NCI-H146 (cell line): ENCODE measurements at regions not wholly inside any gene's neighbourhood (a gene's known extent, or its start where the extent isn't known, plus 50 kb on each side); places are given as distances from the start of the nearest gene placed in this dataset.
"Not testable (repeated sequence)": the region's sequence is repeated elsewhere in the genome, so short reads cannot be mapped to it uniquely, and the experiment has no call there.

Experiments
- DNase-seq: peaks from one replicate; lab custom pipeline; 2025; lab: John Stamatoyannopoulos, UW

DNA sequence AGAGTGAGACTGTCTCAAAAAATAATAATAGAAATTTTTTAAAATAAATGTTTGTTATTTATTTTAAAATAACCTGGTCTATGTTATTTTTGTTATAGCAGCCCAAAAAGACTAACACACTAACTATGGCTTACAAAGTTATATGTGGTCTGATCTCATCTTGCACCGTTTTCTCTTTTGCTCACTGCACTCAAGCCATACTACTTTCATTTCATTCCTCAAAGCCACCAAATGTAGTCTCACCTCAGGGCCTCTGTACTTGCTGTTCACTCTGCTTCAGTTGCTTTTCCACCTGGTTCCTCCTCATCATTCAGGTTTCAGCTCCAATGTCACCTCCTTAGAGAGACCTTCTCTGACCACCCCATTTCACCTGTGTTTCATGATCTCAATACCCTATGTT is 55.2 kb upstream of the MDM1 start:
- no peak for DNase-seq

DNA sequence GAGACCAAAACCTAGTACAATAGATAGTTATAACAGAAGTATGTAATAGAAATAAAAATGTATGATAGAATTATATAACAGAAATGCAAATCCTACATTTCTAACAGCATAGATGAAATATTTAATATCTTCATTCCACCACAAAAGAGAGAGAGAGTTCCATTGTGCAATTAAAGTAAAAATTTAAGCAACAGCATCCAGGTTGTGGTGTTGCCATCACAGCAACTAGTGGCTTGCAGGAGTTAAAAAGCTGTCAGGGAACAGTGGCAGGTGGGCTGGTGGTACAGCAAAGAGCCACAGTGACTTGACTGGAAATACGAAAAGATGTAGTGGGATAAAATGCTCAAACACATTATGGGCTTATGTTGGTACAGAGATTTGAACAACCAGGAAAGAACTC is 57.1 kb upstream of the MDM1 start:
- DNase-seq: no peak

DNA sequence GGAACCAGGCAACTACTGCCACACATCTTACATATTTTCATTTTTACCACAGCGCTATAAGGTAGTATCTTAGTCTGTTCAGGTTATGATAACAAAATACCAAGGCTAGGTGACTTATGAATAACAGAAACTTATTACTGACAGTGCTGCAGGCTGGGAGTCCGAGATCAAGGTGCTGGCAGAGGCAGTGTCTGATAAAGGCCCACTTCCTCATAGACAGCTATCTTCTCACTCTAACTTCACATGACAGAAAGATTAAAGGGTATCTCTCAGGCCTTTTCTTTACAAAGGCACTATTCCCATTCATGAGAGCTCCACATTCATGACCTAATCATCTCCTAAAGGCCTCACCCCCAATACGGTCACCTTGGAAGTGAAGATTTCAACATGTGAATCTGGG is 59.8 kb upstream of the MDM1 start:
- no peak for DNase-seq

DNA sequence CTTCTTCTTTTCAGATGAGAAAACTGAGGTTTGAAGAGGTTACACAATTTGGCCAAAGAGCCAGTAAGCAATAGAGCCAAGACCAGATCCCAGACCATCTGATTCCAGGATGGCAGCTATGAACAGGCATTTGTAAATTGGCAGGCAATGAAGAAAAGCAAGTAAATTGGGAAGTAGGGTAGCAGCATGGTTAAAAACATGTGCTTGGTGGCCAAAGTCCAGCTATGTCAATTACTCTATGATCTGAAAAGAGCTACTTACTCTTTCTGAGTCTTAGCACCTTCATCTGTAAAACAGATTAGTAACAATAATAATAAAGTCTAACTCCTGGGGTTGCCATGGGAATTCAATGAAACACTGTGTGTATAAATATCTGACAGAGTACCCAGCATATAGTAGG is 60.2 kb upstream of the MDM1 start:
- DNase-seq: no peak

DNA sequence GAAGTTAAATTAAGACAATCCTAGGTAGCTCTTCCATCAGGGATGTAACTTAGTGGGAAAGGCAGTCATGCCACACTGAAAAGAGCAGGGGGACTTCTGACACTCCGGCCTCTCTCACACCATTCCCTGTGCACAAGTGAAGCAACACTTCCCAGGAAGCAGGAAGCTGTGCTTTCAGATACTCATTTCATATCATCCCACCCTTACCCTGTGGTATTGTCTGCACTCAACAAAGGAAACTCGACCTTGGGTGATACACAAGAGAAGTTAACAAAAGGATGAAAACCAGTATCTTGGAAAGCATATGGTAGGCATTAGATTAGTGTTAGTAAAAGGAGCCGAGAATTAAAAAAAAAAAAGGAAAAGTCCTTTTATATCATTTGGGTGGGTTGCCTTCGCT is 61.3 kb upstream of the MDM1 start:
- peak; percentile 44 for DNase-seq

DNA sequence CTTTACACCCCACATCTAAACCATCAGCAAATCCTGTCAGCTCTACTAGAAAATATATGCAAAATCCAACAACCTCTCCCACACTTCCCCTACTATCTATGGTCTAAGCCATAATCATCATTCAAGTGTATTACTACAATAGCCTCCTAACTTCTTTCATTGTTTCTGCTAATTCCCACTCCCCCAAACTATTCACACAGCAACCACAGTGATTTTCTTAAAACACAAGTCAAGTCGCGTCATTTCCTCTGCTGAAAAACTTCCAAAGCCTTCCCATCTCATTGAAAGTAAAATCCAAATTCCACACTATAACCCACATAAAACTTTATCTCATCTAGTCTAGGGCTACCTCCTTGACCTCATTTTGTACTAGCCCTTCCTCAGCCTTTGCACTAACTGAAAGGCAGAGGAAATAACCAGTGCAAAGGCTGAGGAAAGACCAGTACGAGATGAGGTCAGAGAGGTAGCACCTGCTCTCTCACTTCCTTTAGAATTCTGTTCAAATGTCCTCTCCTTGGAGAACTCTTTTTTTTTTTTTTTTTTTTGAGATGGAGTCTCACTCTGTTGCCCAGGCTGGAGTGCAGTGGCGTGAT is 65.5 kb upstream of the MDM1 start:
- no peak for DNase-seq

DNA sequence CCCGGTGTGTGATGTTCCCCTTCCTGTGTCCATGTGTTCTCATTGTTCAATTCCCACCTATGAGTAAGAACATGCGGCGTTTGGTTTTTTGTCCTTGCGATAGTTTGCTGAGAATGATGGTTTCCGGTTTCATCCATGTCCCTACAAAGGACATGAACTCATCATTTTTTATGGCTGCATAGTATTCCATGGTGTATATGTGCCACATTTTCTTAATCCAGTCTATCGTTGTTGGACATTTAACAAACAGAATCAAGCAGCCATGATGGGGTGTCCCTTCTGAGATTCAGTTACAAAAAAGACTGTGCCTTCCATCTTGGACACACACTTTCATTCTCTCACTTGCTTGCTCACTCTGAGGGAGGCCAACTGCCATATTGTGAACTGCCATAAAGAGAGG is 66.5 kb upstream of the MDM1 start:
- not testable (repeated sequence) for DNase-seq

DNA sequence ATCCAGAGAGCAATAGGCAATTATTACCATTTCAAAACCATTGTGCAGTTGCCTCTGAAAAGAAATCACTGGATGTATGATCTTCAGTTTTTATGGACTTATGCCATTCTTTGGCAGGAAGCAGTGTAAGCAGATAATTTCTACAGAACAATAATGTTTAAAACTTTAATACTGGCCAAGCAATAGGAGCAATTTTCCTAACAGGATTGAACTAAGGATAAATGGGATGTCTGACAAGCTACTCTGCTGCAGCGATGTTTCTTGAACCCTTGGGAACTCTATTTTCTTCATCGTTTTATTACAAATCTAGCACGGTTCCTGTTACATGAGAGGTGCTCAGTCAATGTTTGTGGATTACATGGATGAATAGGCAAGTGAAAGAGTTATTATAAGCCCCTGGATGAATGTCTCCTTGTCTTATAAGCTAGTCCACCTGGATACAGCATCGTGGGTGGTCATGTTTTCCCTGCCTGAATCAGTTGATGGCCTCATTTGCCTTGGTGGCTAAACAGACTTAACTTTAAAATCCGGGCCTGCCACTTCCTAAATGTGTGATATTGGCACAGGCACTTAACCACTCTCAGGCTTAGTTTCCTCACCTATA is 68.2 kb upstream of the MDM1 start:
- DNase-seq: peak; percentile 90

DNA sequence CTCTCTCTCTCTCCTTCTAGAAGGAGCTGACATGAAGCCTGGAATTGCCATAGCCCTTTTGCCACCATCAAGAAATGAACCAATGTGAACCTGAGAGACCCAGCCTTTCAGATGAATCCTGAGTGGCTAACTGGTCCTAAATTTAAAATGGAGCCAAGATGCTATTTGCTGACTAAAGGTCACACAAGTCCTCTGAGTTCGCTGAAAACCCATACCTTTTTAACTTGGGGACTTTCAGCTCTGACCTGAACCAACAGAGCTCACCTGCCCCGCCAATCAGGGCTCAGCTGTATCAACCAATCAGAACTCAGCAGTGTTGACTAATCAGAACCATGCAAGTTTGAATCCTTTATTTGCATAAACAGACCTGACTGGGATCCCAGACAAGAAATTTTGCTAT is 70.3 kb upstream of the MDM1 start:
- no peak for DNase-seq

DNA sequence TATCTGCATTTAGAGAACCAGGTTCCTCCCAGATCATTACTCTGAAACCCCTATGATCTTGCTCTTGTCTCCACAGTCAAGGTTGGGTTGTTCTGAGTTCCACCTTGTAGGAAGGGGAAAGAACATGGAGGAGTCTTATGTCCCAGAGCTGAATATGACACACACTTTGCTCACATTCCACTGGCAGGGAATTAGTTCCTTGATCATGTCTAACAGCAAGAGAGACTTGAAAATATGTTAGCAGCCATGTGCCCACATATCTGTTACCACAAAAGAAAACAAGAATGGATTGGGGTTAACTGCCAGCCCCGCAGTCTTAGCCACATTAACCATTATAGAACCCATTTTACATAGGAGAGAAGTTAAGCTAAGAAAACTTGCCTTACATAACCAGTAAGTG is 71.1 kb upstream of the MDM1 start:
- no peak for DNase-seq

DNA sequence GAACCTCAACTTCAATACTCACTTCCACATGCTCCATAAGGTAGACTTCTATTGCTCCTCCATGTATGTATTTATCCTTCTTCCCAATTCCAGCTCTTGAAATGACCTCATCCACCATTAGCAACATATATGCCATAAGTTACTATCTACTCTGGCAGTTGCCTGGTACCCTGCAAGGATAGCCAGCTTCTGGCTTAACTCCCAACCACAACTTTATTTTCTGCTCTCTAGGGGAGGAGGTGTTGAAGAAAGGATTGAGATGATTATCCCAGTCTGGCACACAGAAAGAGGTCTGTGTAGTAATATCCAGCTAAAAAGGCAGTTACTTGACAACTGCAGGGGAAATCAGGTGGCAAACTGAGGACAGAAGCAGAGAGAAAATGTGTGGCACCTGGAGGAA is 71.5 kb upstream of the MDM1 start:
- DNase-seq: no peak

DNA sequence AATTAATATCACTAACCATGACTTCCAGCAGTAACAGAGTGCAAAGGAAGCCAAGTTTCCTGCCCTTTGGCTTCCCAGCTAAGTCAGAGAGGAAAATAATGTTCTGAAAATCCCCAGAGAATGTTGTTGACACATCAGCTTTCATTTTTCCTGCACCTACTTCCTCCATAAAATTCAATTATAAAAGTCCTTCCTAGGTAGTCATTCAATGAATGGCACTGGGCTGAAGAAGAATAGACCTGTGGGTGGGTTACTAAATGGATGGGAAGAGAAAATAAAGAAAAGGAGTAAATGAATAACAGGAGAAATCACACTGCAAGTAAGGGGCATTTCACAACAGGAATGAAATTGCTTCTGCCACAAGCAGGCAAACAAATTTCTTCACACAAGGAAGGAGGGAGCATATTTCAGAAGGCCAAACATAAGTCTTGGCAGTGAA is 73.2 kb upstream of the MDM1 start:
- no peak for DNase-seq

DNA sequence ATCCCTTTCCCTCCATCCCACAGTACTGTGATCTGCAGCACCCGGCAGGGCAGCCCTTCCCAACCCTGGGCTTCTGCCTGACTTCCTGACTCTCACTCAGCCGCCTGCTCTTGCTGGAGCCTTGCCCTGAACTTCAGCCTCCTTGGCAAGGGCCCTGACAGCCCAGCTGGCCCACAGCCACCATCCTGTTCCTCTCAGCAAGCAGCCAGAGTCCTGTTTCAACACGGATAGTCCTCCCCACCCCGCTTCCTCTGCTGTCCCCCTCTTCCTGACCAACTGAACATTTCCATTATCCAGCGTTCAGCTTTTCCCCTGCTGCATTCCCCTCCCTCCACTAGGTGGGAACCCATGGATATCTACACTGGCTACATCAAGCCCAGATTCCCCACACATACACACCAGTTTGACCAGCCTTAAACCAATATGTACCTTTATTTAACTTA is 74.0 kb upstream of the MDM1 start:
- peak; percentile 40 for DNase-seq

DNA sequence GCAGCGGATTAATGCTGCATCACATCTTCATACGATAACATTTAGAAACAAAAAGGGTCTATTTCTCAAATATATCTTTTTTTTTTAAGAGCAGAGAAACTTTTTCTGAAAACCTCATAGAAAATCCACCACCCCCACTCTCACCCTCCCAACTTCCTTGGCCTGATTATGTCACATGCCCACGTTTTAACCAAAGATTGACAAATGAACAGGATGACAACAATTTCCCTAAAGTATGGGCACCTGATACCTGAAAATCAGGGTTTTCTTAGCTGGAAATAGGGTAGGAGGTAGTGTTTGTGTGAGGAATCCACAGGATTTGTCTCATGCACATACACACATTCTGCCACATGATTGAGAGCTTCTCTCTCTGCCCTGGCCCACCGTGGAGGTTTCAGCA is 74.7 kb upstream of the MDM1 start:
- DNase-seq: no peak

DNA sequence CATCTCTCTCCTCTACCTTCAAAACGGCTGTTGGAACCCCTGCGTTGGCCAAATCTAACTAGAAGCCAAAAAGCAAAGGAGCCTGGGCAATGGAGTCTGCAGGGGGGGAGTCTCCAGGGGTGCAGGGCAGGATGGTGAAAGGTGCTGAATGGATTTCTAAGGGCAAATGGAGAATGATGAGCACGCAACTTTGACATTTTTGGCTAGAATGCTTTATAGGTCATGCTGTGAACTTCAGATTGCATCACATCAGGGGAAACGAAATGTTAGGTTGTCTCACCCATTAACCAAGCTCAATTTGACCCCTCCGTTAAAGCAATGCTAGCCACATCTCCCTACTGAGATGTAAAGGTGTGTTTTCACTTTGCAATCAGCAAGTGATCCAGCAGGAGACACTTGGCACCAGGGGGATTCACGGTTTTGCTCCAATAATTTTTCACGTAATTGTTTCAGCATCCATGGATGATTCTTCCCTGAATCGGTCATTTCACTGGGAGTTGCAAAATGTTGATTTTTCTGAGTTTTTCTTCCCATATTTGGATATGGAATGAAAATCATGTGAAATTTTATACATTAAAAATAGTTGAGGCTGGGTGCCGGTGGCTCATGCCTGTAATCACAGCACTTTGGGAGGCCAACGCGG is 78.0 kb upstream of the MDM1 start:
- DNase-seq: no peak

DNA sequence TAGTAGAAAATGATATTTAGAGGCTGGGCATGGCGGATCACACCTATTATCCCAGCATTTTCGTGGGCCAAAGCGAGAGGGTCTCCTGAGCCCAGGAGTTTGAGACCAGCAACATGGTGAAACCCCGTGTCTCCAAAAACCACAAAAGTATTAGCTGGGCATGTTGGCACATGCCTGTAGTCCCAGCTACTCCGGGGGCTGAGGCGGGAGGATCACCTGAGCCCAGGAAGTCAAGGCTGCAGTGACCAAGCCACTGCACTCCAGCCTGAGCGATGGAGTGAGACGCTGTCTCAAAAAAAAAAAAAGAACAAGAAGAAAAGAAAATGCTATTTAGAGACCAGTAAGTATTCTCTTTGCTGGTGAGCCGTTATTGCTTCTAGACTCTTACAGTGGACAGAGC is 79.2 kb upstream of the MDM1 start:
- DNase-seq: no peak

DNA sequence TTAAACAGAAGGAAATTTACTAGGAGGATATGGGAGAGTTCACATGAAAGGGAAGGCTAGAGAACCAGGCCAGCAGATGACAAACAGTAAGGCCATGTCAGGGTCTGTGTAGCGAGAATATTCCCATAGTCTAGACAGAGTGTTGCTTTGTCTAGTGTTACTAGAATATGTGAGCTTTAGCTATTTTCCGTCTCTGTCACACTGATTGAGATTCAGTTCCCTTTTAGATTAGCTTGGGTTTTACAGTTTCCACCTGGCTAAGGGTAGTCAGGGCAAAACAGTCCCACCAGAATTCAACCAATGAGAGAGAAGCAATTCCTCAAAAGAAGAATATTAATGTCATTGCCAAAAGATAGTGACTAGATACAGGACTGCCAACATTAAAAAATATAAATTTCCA is 82.8 kb upstream of the MDM1 start:
- no peak for DNase-seq

DNA sequence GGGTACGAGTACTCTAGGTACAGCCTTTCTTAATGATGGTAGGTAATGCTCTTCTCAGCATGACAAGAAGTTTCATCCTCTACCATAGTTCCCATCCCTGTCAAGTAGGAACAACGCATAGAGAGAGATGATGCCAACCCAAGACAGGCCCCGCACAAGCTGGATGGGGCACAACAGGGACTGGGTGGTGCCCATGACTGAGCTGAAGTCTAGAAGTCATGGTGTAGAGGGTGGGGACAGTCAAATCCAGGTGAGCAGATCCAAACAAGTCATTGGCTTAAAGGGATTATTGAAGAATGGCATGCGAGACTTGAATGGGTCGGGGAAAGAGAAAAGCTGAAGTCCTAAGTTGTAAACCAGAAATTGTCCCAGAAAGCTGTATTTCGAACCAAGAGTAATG is 84.2 kb upstream of the MDM1 start:
- DNase-seq: no peak

DNA sequence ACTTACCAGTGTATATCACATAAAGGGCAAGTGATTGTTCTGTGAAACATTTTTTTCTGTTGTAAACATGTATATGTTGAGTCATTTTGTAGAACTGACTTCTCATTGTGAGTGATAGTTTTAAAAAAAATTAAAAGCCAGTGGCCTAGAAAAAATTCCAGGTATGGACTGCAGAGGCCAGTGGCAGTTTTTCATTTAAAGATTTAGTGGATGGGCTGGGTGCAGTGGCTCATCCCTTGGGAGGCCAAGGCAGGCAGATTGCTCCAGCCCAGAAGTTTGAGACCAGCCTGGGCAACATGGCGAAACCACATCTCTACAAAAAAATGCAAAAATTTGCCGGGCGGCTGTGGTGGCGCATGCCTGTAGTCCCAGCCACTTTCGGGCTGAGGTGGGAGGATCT is 84.7 kb upstream of the MDM1 start:
- DNase-seq: no peak

DNA sequence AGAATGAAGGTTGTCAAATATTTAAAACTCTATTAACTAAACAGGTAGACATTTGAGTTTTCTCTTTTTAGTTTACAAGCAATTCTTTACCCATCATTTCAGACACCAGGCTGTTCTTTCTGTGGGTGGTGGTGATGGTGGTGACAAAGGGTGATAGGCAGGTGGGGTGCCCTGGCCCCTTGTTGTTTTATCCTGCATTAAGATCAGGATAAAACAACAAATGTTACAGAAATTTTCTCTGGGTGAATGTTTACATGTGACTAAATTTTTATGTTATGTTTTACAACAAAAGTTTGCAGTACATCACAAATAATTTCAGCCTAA is 85.9 kb upstream of the MDM1 start:
- DNase-seq: no peak

DNA sequence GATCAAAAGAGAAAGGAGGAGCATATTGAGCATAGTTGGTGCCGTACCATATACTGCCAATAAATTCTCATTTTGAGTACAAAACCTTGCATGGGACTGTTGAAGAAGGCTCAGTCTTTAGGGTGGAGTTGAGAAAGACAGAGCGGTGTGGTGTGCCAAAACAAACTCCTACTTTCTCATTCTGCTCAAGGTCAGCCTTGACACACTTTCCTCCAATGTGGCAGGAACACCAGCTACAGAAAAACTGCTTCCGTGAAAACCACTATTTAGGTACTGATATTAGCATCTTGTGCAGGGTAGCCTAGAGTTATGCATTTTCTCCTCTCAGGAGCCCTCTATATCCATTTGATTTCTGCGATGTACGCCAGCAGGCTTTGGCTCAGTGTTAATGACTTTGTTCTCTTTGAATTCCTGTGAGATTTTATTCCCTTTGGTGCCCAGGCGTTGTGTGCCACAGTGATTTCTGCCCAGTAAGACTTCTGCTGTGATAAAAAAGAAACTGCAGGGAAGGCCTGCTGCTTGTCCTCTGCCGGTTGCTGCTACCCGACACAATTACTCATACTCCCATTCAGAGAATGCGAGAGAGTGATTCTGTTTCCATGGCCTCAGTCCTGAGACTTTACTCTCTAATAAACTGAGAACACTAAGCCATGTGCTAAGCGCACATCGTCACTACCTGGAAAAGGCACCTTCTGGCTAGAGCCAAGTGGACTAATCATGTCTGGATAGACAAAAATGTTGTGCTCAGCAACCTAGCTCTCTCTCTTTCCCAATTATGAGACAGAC is 88.3 kb upstream of the MDM1 start:
- no peak for DNase-seq

DNA sequence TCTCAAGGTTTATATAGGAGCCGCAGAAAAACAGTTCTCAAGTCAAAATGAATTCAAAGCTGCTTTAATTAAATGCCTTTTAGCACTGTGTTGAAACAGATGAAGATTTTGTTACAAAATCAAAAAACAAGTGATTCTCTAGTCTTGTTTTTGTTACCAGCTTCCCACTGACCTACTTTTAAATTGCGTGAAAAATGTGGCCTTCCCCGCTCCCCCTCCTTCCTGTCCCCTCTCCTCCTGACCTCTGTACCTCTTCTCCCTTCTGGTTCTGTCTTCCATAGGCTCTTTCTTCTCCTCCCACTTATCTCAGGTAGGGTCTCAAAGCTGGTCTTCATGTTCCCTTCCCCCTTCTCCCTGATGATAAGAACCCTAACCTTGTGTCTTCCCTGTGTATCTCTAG is 90.0 kb upstream of the MDM1 start:
- DNase-seq: no peak

DNA sequence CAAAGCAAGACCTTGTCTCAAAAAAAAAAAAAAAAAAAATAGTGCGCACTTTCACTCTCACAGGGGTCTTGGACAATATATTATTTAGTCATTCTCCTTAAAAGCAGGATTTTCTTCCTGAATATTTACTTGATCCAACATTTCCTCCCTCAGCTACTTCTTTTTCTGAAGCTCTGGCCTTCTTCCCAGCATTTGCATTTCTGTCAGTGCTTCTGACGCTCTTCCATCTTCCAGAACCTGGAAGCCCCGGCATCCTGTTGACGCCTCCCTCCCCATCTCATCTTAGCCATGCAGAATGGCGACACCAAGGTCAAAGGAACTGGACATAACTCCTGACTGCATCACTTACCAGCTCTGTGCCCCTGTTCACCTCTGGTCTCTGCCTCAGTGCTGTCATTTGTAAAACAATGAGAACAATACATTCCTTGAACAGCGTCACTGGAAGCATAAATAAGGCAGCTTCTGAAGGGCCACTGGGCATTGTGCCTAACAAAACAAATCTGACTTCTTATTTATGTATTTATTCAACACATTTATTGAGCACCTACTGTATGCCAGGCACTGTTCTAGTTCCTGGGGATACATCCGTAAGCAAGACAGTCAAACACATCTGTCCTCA is 90.9 kb upstream of the MDM1 start:
- DNase-seq: no peak
